OCI-LY1 (cell line): ENCODE measurements at regions not wholly inside any gene's neighbourhood (a gene's known extent, or its start where the extent isn't known, plus 50 kb on each side); places are given as distances from the start of the nearest gene placed in this dataset.

ENCODE experiments used
- H2AFZ ChIP-seq: fragments of 200-600 bp; sonication (generic), shearing (Covaris generic); 2 replicates; pipeline ENCODE4 v1.6.0; 2014; ENCODE audit warnings: antibody characterized with exemption, mild to moderate bottlenecking, low read length
- H3F3A ChIP-seq: fragments of 200-600 bp; sonication (generic), shearing (Covaris generic); 2 replicates; pipeline ENCODE4 v1.6.0; 2014; ENCODE audit warnings: mild to moderate bottlenecking, antibody characterized with exemption, low read length, moderate library complexity; ENCODE audit not compliant: insufficient read depth
- H3K27ac ChIP-seq: fragments of 200-600 bp; sonication (generic); 2 replicates; pipeline ENCODE4 v1.5.1; 2014; ENCODE audit warnings: low read length, mixed run types, mild to moderate bottlenecking, low read depth; ENCODE audit not compliant: poor library complexity, severe bottlenecking
- H3K27me3 ChIP-seq: fragments of 200-600 bp; sonication (generic); 2 replicates; pipeline ENCODE4 v1.6.0; 2014; ENCODE audit warnings: antibody characterized with exemption, mild to moderate bottlenecking, low read length, moderate library complexity; ENCODE audit not compliant: insufficient read depth
- H3K36me3 ChIP-seq: fragments of 200-600 bp; sonication (generic); 2 replicates; pipeline ENCODE4 v1.6.1; 2014; ENCODE audit warnings: mild to moderate bottlenecking, antibody characterized with exemption, low read length, moderate library complexity, mixed read lengths; ENCODE audit not compliant: insufficient read depth
- H3K4me1 ChIP-seq: fragments of 200-600 bp; sonication (generic); 2 replicates; pipeline ENCODE4 v1.5.1; 2014; ENCODE audit warnings: mild to moderate bottlenecking, low read length, moderate library complexity; ENCODE audit not compliant: insufficient read depth, severe bottlenecking
- H3K4me2 ChIP-seq: fragments of 200-600 bp; sonication (generic), shearing (Covaris generic); 2 replicates; pipeline ENCODE4 v1.6.1; 2014; ENCODE audit warnings: low read length
- H3K4me3 ChIP-seq: fragments of 200-600 bp; sonication (generic); 2 replicates; pipeline ENCODE4 v1.5.1; 2014; ENCODE audit warnings: low read length, low read depth, mild to moderate bottlenecking, mixed read lengths; ENCODE audit not compliant: poor library complexity, severe bottlenecking
- H3K79me2 ChIP-seq: fragments of 200-600 bp; shearing (Covaris generic); 2 replicates; pipeline ENCODE4 v1.6.1; 2016; ENCODE audit warnings: mixed run types, low read length, mixed read lengths; ENCODE audit not compliant: insufficient read depth
- H3K9ac ChIP-seq: fragments of 200-600 bp; sonication (generic), shearing (Covaris generic); 2 replicates; pipeline ENCODE4 v1.6.1; 2014; ENCODE audit warnings: mild to moderate bottlenecking, low read length, mixed read lengths
- H3K9me2 ChIP-seq: fragments of 200-600 bp; sonication (generic), shearing (Covaris generic); 2 replicates; pipeline ENCODE4 v1.6.1; 2014; ENCODE audit warnings: low read depth, mild to moderate bottlenecking, low read length, mixed read lengths
- H3K9me3 ChIP-seq: fragments of 200-600 bp; shearing (Covaris generic); 2 replicates; pipeline ENCODE4 v1.6.1; 2014; ENCODE audit warnings: low read length, mixed read lengths
- H4K20me1 ChIP-seq: fragments of 200-600 bp; sonication (generic), shearing (Covaris generic); 2 replicates; pipeline ENCODE4 v1.6.0; 2016; ENCODE audit warnings: mild to moderate bottlenecking, low read length; ENCODE audit not compliant: insufficient read depth
- EZH2 ChIP-seq: fragments of 200-600 bp; sonication (generic), shearing (Covaris generic); IDR thresholded peaks from 2 replicates; pipeline ENCODE4 v1.8.0; 2017; ENCODE audit warnings: borderline replicate concordance, mixed run types, mild to moderate bottlenecking, antibody characterized with exemption, low read length, moderate library complexity, mixed read lengths
- TF ChIP-seq, protein P1 (sequence below): fragments of 200-600 bp; sonication (generic), shearing (Covaris generic); IDR thresholded peaks from 2 replicates; pipeline ENCODE4 v1.5.1; 2017; ENCODE audit warnings: mild to moderate bottlenecking, antibody characterized with exemption, low read length, moderate library complexity, mixed read lengths

DNA sequence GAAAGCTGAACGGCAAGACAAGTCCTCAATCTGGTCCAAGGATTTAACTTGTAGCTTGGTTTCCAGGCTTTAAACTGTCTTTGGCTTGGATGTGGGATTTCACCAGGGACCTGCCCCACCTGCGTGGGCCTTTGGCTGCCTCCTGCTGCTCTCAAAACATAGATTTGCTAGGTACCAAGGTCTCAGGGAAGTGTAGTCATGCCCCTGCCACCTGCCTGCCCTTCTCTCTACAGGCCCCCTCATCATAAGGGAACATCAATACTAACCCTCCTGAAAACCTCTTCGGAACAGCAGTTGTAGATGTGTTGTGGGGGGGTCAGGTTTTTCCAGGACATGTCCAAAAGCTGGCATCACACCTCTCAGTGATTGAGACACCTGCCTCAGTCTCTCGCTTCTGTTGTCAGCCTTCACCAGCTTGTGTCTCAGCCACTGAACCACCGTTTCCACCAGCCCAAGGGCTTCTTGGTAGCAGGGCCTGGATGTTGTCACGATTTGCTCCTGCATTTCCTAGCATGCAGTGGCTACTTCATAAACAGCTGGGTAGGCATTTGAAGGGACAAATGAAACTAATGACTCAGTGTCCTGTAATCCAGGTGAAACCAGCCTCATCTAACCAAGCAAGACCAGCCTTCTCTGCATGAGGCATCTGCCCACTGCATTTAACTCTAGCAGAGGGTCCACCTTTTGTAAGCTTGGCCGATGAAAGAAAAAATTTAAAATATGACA lies 141.6 kb upstream of the THBS2 start:
- H2AFZ ChIP-seq = no peak overlapping the region
- no peaks in the 10 kb centered on the region for H3K79me2 ChIP-seq
- no peaks in the 10 kb centered on the region; the same call in 1 of the 2 replicates for H3K36me3 ChIP-seq
- TF ChIP-seq EZH2 = no peak
- TF ChIP-seq, protein P1, sequence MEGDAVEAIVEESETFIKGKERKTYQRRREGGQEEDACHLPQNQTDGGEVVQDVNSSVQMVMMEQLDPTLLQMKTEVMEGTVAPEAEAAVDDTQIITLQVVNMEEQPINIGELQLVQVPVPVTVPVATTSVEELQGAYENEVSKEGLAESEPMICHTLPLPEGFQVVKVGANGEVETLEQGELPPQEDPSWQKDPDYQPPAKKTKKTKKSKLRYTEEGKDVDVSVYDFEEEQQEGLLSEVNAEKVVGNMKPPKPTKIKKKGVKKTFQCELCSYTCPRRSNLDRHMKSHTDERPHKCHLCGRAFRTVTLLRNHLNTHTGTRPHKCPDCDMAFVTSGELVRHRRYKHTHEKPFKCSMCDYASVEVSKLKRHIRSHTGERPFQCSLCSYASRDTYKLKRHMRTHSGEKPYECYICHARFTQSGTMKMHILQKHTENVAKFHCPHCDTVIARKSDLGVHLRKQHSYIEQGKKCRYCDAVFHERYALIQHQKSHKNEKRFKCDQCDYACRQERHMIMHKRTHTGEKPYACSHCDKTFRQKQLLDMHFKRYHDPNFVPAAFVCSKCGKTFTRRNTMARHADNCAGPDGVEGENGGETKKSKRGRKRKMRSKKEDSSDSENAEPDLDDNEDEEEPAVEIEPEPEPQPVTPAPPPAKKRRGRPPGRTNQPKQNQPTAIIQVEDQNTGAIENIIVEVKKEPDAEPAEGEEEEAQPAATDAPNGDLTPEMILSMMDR = no peak
- no peaks in the 10 kb centered on the region for H3K4me1 ChIP-seq
- H3F3A ChIP-seq = no peaks in the 10 kb centered on the region
- H4K20me1 ChIP-seq = no peaks in the 10 kb centered on the region
- H3K27ac ChIP-seq = no peak overlapping the region
- no peak overlapping the region for H3K9ac ChIP-seq
- H3K27me3 ChIP-seq = no peaks in the 10 kb centered on the region; the same call in 1 of the 2 replicates
- no peaks in the 10 kb centered on the region for H3K9me2 ChIP-seq
- no peak overlapping the region for H3K4me2 ChIP-seq
- H3K9me3 ChIP-seq = no peaks in the 10 kb centered on the region
- no peak overlapping the region for H3K4me3 ChIP-seq

DNA sequence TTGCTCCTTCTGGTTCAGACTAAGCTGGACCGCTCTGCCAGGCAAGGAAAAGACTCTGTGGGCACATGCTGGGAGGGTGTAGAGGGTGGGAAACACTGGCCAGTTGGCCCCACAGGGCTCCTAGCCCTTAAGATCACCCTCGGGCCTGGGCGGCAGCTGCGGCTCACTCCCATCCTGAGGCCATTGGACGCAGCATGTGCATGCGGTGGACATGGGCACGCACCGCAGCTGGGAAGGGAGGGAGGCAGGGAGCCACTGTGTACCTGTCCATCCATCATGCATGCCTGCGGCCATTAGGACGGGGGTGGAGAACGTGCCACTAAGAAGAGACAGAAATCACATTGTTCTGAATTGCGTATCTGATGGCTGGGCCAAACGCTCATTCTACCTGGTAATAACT lies 140.1 kb upstream of the THBS2 start:
- Histone ChIP-seq H3K27me3 (no peaks in the 10 kb centered on the region; the same call in 1 of the 2 replicates), H3K27ac (no peak overlapping the region), H3K4me2 (no peak overlapping the region), H2AFZ (no peak overlapping the region), H3K9ac (no peak overlapping the region), H4K20me1 (no peaks in the 10 kb centered on the region), H3K9me3 (no peaks in the 10 kb centered on the region), H3K4me1 (no peaks in the 10 kb centered on the region), H3K36me3 (no peaks in the 10 kb centered on the region; the same call in 1 of the 2 replicates), H3K79me2 (no peaks in the 10 kb centered on the region), H3F3A (no peaks in the 10 kb centered on the region), H3K9me2 (no peaks in the 10 kb centered on the region), H3K4me3 (no peak overlapping the region)
- TF ChIP-seq EZH2 = no peak

DNA sequence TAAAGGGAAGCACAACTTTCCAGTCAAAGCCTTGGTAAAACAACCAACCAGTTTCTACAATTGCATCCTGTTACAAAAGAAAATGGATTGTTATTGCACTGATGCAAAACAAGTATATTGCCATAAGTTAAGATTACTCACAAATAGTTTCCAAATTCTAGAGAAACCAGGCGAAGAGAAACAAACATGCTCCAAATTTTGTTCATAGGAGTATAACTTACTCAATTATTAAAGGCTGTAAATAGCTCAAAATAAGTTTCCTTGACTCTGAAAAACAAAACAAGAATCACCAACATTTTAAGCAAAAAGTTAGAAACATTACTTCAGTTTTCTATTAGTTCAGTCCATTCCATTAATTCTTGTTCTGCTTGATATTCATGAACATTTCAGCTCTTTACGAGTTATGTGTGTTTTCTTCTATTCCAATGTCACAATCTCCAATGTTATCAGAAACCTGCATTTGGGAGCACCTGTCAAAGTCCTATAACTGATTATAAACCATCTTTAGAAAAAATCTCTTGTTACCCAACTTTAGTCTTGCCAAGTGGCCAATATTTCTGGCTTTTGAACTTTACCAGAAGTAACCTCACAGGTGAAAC lies 137.9 kb upstream of the THBS2 start:
- Histone ChIP-seq H3K9me3 (no peaks in the 10 kb centered on the region), H3F3A (no peaks in the 10 kb centered on the region), H4K20me1 (no peaks in the 10 kb centered on the region), H2AFZ (no peak overlapping the region), H3K36me3 (no peaks in the 10 kb centered on the region; the same call in 1 of the 2 replicates), H3K79me2 (no peaks in the 10 kb centered on the region), H3K9me2 (no peaks in the 10 kb centered on the region), H3K27me3 (no peaks in the 10 kb centered on the region; the same call in 1 of the 2 replicates), H3K4me2 (no peak overlapping the region), H3K4me3 (no peak overlapping the region), H3K4me1 (no peaks in the 10 kb centered on the region), H3K27ac (no peak overlapping the region), H3K9ac (no peak overlapping the region)
- TF ChIP-seq EZH2 = no peak
- TF ChIP-seq, protein P1 = no peak
